K562 (cell line): ENCODE measurements at regions not wholly inside any gene's neighbourhood (a gene's known extent, or its start where the extent isn't known, plus 50 kb on each side); places are given as distances from the start of the nearest gene placed in this dataset.

Experiments
- ATAC-seq: fragments of 200-7000 bp; cut with Tn5 transposase; 3 replicates; pipeline ENCODE4 v1.9.1; 2020; ENCODE audit warnings: moderate library complexity
- BruUV-seq: library from RNA; stranded (reverse); fragments of 400-500 nt; replicated peaks from 2 replicates; lab custom pipeline; 2021; lab: Mats Ljungman, UMichigan
- CTCF ChIA-PET: fragments of 300-600 bp; formaldehyde crosslinking; extraction: SDS; loops from one replicate; lab custom pipeline; 2021; ENCODE audit warnings: low intra/inter-chr PET ratio; lab: Yijun Ruan, JAX
- POLR2A ChIA-PET: fragments of 300-600, 350-650 bp; sonication (Branson Sonifier 250); formaldehyde crosslinking; extraction: SDS; loops from one replicate; lab custom pipeline; 2021; ENCODE audit warnings: antibody characterized with exemption, inconsistent platforms; lab: Yijun Ruan, JAX
- DNase-seq, 4 experiments: peaks; one replicate each; pipeline versions ENCODE4 v3.0.0 to v3.0.0-alpha.2; 2011 to 2018; ENCODE audit warnings: low spot score in 3 of 4, mixed read lengths in 3 of 4; ENCODE audit errors: extremely low read depth in 1 of 4
- FAIRE-seq: peaks from 2 replicates; lab custom pipeline; 2011; peaks lifted over from hg19 to GRCh38; lab: Jason Lieb, UNC
- H2AFZ ChIP-seq: 2 replicates; pipeline ENCODE4 v1.6.0; 2011; ENCODE audit warnings: low read depth, low read length, control low read depth, inconsistent platforms
- H3K27ac ChIP-seq: fragments of 200-600 bp; 3 replicates; pipeline ENCODE4 v1.8.0; 2011; ENCODE audit warnings: low read depth, mild to moderate bottlenecking, control low read depth, inconsistent platforms, low read length, moderate library complexity, mixed read lengths; ENCODE audit errors: extremely low read depth
- H3K27me3 ChIP-seq, 2 experiments: fragments of 300-600 bp in 1 of 2; 2 replicates in 1 of 2; 3 replicates in 1 of 2; pipeline versions ENCODE4 v1.6.0 to v1.8.0; 2011; ENCODE audit warnings: inconsistent platforms in 2 of 2, low read length in 2 of 2, mild to moderate bottlenecking in 1 of 2, mixed read lengths in 1 of 2, moderate library complexity in 1 of 2; ENCODE audit not compliant: control insufficient read depth in 2 of 2, insufficient read depth in 2 of 2
- H3K36me3 ChIP-seq: fragments of 300-600 bp; 3 replicates; pipeline ENCODE4 v1.8.0; 2011; ENCODE audit warnings: mild to moderate bottlenecking, low read length, inconsistent platforms; ENCODE audit not compliant: control insufficient read depth, insufficient read depth
- H3K4me1 ChIP-seq, 2 experiments: fragments of 200-600 bp in 1 of 2; replicated peaks in 1 of 2; 2 replicates in 1 of 2; 3 replicates in 1 of 2; pipeline versions ENCODE4 v1.5.1 to v1.8.0; 2011; ENCODE audit warnings: inconsistent platforms in 2 of 2, low read length in 2 of 2, mild to moderate bottlenecking in 1 of 2, mixed read lengths in 1 of 2, moderate library complexity in 1 of 2; ENCODE audit not compliant: control insufficient read depth in 2 of 2, insufficient read depth in 2 of 2
- H3K4me2 ChIP-seq: 2 replicates; pipeline ENCODE4 v1.6.1; 2011; ENCODE audit warnings: low read length, control low read depth, inconsistent platforms, mixed read lengths; ENCODE audit not compliant: insufficient read depth
- H3K4me3 ChIP-seq: fragments of 200-600 bp; sonication (generic), shearing (Covaris generic); 2 replicates; pipeline ENCODE4 v1.5.1; 2016; ENCODE audit warnings: control low read depth, inconsistent platforms
- H3K79me2 ChIP-seq: fragments of 200-600 bp; 3 replicates; pipeline ENCODE4 v1.8.0; 2011; ENCODE audit warnings: low read length, inconsistent platforms; ENCODE audit not compliant: control insufficient read depth, insufficient read depth
- H3K9ac ChIP-seq, 2 experiments: 2 replicates each; pipeline versions ENCODE4 v1.6.0 to v1.6.1; 2011; ENCODE audit warnings: low read depth in 2 of 2, low read length in 2 of 2, control low read depth in 1 of 2, inconsistent platforms in 1 of 2, mild to moderate bottlenecking in 1 of 2, mixed read lengths in 1 of 2; ENCODE audit not compliant: insufficient read depth in 1 of 2
- H3K9me1 ChIP-seq: one replicate; pipeline ENCODE4 v1.6.0; 2011; ENCODE audit warnings: inconsistent platforms, mild to moderate bottlenecking, low read length, moderate library complexity; ENCODE audit not compliant: control insufficient read depth, insufficient read depth
- H3K9me3 ChIP-seq: replicated peaks from 2 replicates; pipeline ENCODE4 v1.5.1; 2011; ENCODE audit warnings: low read depth, low read length, inconsistent platforms; ENCODE audit not compliant: control insufficient read depth, insufficient read depth
- H4K20me1 ChIP-seq: replicated peaks from 2 replicates; pipeline ENCODE4 v1.6.1; 2011; ENCODE audit warnings: low read length, inconsistent platforms, mixed read lengths; ENCODE audit not compliant: control insufficient read depth, insufficient read depth
- CC2D1A ChIP-seq: fragments of 450-650 bp; IDR thresholded peaks from 2 replicates; pipeline ENCODE4 v1.6.1; 2017; ENCODE audit warnings: mild to moderate bottlenecking
- FOXP1 ChIP-seq: sonication (generic); formaldehyde crosslinking; IDR thresholded peaks from 2 replicates; pipeline ENCODE4 v1.8.0; 2022; ENCODE audit warnings: mild to moderate bottlenecking, missing genetic modification reagents
- ILK ChIP-seq: fragments of 450-650 bp; IDR thresholded peaks from 2 replicates; pipeline ENCODE4 v1.6.1; 2016; ENCODE audit warnings: missing genetic modification characterization, low read depth, mild to moderate bottlenecking, missing compliant biosample characterization, moderate library complexity, borderline replicate concordance
- KHSRP ChIP-seq: fragments of 450-650 bp; IDR thresholded peaks from 2 replicates; pipeline ENCODE4 v1.6.1; 2017
- MTA2 ChIP-seq: fragments of 450-650 bp; IDR thresholded peaks from 2 replicates; pipeline ENCODE4 v1.6.1; 2016; ENCODE audit warnings: low read depth
- NFE2 ChIP-seq: IDR thresholded peaks from 2 replicates; pipeline ENCODE4 v1.6.1; 2014; ENCODE audit warnings: antibody characterized with exemption, low read depth
- PCBP2 ChIP-seq: fragments of 200-400 bp; formaldehyde crosslinking; IDR thresholded peaks from 2 replicates; pipeline ENCODE4 v1.6.1; 2018; ENCODE audit warnings: low read length, low read depth, mild to moderate bottlenecking, moderate library complexity; ENCODE audit not compliant: poor library complexity, severe bottlenecking
- TBL1XR1 ChIP-seq, 2 experiments: IDR thresholded peaks; 2 replicates each; pipeline ENCODE4 v1.6.1; 2012; ENCODE audit warnings: improper control_type of control experiment in 2 of 2, low read length in 2 of 2, mild to moderate bottlenecking in 1 of 2
- TCFL5 ChIP-seq: fragments of 250-450 bp; sonication (Bioruptor Pico); conservative IDR thresholded peaks from 2 replicates; pipeline ENCODE4 v1.6.1; 2021; ENCODE audit warnings: mild to moderate bottlenecking, moderate library complexity, matching md5 sums
- THRA ChIP-seq: fragments of 450-650 bp; IDR thresholded peaks from 2 replicates; pipeline ENCODE4 v1.6.1; 2017; ENCODE audit warnings: mild to moderate bottlenecking, moderate library complexity
- USF2 ChIP-seq: sonication (generic); formaldehyde crosslinking; IDR thresholded peaks from 2 replicates; pipeline ENCODE4 v1.5.0; 2020; ENCODE audit warnings: missing genetic modification reagents
- VEZF1 ChIP-seq: fragments of 200-800 bp; sonication (Bioruptor generic); IDR thresholded peaks from 2 replicates; pipeline ENCODE4 v1.6.1; 2017; ENCODE audit warnings: missing genetic modification characterization, missing compliant biosample characterization
- ZBTB1 ChIP-seq: sonication (generic); formaldehyde crosslinking; IDR thresholded peaks from 2 replicates; pipeline ENCODE4 v1.8.1; 2023; ENCODE audit warnings: missing genetic modification reagents, low read depth, mild to moderate bottlenecking, borderline replicate concordance
- ZNF134 ChIP-seq: fragments of 250-450 bp; sonication (Bioruptor Pico); conservative IDR thresholded peaks from 2 replicates; pipeline ENCODE4 v1.4.0; 2020
- ZNF766 ChIP-seq: fragments of 200-800 bp; sonication (Bioruptor generic); conservative IDR thresholded peaks from 2 replicates; pipeline ENCODE4 v1.6.1; 2016; ENCODE audit warnings: missing genetic modification characterization, missing compliant biosample characterization
- in situ Hi-C: fragments of 300-500 bp; cut with MboI; formaldehyde crosslinking; loops from 4 replicates; pipeline ENCODE4 v1.15.0; 2018; ENCODE audit warnings: inconsistent platforms, mixed read lengths
- intact Hi-C: fragments of 100-400 bp; cut with micrococcal nuclease; formaldehyde crosslinking; loops from 2 replicates; pipeline ENCODE4 v1.14.2; 2022
- TF ChIP-seq, protein P1 (sequence below): sonication (generic); formaldehyde crosslinking; IDR thresholded peaks from 2 replicates; pipeline ENCODE4 v1.8.0; 2022; ENCODE audit warnings: mild to moderate bottlenecking, missing genetic modification reagents

DNA sequence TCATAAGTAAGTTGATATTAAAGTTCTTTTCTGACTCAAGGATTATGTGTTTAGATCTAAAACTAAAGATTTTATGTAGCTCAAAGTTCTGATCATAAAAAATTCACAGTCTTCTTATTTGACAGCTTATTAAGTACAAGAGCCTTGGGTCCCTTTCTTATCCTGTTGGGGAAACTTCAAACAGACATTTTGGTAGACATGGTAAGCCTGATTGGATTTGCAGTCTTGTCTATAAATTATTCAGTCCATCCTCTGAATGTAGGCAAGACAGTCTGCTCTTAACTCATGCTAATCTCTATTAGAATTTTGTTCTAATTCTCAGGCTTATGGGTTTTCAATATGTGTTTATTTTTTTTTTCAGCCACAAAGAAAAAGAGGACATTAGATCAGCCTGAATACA, 1718.7 kb upstream of the SLC10A2 start:
- Histone ChIP-seq H3K4me2 (no peak overlapping the region), H2AFZ (no peak overlapping the region)
- CTCF ChIA-PET, result no interaction called here
- in situ Hi-C loops, result no loop called here
- TF ChIP-seq ZBTB1 (CRISPR knock-in tag), result no peak
- no peak for TF ChIP-seq TCFL5
- no peak for TF ChIP-seq KHSRP
- TF ChIP-seq MTA2, result no peak
- TF ChIP-seq THRA, result no peak
- TF ChIP-seq FOXP1 (CRISPR knock-in tag), result no peak
- TF ChIP-seq ILK, result no peak
- no peak for TF ChIP-seq TBL1XR1 (IDR thresholded peaks at IDR 0.05; ENCODE audit: low read length in 2 of 2)
- TF ChIP-seq ZNF134 (CRISPR knock-in tag), result no peak
- no peak for TF ChIP-seq PCBP2
- TF ChIP-seq NFE2, result no peak
- TF ChIP-seq ZNF766, result no peak
- TF ChIP-seq USF2 (CRISPR knock-in tag), result no peak
- no peak for TF ChIP-seq VEZF1 (CRISPR knock-in tag)
- TF ChIP-seq CC2D1A, result no peak
- TF ChIP-seq, protein P1, sequence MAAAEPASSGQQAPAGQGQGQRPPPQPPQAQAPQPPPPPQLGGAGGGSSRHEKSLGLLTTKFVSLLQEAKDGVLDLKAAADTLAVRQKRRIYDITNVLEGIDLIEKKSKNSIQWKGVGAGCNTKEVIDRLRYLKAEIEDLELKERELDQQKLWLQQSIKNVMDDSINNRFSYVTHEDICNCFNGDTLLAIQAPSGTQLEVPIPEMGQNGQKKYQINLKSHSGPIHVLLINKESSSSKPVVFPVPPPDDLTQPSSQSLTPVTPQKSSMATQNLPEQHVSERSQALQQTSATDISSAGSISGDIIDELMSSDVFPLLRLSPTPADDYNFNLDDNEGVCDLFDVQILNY (CRISPR knock-in tag), result no peak
- TF ChIP-seq, all 486 proteins: peak for 0
- FAIRE-seq (no peak), DNase-seq (no peak), ATAC-seq (no peak)
- Histone ChIP-seq H3K9me3 (no peaks in the 10 kb centered on the region), H3K4me3 (no peak overlapping the region), H3K4me1 (no peaks in the 10 kb centered on the region), H3K36me3 (no peaks in the 10 kb centered on the region), H3K79me2 (no peaks in the 10 kb centered on the region), H3K27ac (no peak overlapping the region), H3K9me1 (no peaks in the 10 kb centered on the region), H3K9ac (no peak overlapping the region), H3K27me3 (no peaks in the 10 kb centered on the region), H4K20me1 (no peaks in the 10 kb centered on the region)
- POLR2A ChIA-PET, result no interaction called here
- BruUV-seq, result no TSS peak
- intact Hi-C loops, result no loop called here
